H1 (cell line): ENCODE measurements at regions not wholly inside any gene's neighbourhood (a gene's known extent, or its start where the extent isn't known, plus 50 kb on each side); places are given as distances from the start of the nearest gene placed in this dataset.
A peak's percentile ranks its signal among the peaks of the same experiment; 100 is the strongest.
"Not testable (repeated sequence)": the region's sequence is repeated elsewhere in the genome, so short reads cannot be mapped to it uniquely, and the experiment has no call there.

ENCODE experiments used
- CTCF ChIA-PET: fragments of 300-600 bp; sonication (Branson Sonifier 250); formaldehyde crosslinking; loops from one replicate; lab custom pipeline; 2021; ENCODE audit not compliant: partially characterized antibody; lab: Charles Lee
- POLR2A ChIA-PET: fragments of 300-600 bp; sonication (Branson Sonifier 250); formaldehyde crosslinking; loops from one replicate; lab custom pipeline; 2021; ENCODE audit warnings: inconsistent platforms; ENCODE audit not compliant: partially characterized antibody; lab: Charles Lee
- DNase-seq, 2 experiments: peaks; one replicate each; pipeline versions ENCODE4 v3.0.0 to v3.0.0-alpha.2; 2010 to 2022; ENCODE audit warnings: low spot score in 2 of 2, low read depth in 1 of 2, mixed read lengths in 1 of 2
- FAIRE-seq: peaks from 2 replicates; lab custom pipeline; 2011; peaks lifted over from hg19 to GRCh38; lab: Jason Lieb, UNC
- H2AFZ ChIP-seq: 2 replicates; pipeline ENCODE4 v1.8.1; 2012; ENCODE audit warnings: low read length, inconsistent platforms
- H2AK5ac ChIP-seq: 2 replicates; pipeline ENCODE4 v1.6.1; 2013; ENCODE audit warnings: low read depth, low read length
- H2BK120ac ChIP-seq: replicated peaks from 2 replicates; pipeline ENCODE3; 2013; ENCODE audit warnings: low read depth, low read length, inconsistent platforms
- H2BK12ac ChIP-seq: 2 replicates; pipeline ENCODE4 v1.6.1; 2013; ENCODE audit warnings: low read depth, low read length
- H2BK15ac ChIP-seq: 2 replicates; pipeline ENCODE4 v1.6.1; 2013; ENCODE audit warnings: low read length
- H2BK20ac ChIP-seq: 2 replicates; pipeline ENCODE4 v1.6.1; 2013; ENCODE audit warnings: low read length
- H2BK5ac ChIP-seq: 2 replicates; pipeline ENCODE4 v1.6.1; 2013; ENCODE audit warnings: low read depth, low read length
- H3K14ac ChIP-seq: 2 replicates; pipeline ENCODE4 v1.6.1; 2013; ENCODE audit warnings: inconsistent platforms; ENCODE audit not compliant: insufficient read length
- H3K18ac ChIP-seq: 2 replicates; pipeline ENCODE4 v1.6.1; 2013; ENCODE audit warnings: low read length; ENCODE audit errors: extremely low read depth
- H3K23ac ChIP-seq: 2 replicates; pipeline ENCODE4 v1.6.1; 2013; ENCODE audit warnings: inconsistent platforms; ENCODE audit not compliant: insufficient read length
- H3K23me2 ChIP-seq: 2 replicates; pipeline ENCODE4 v1.6.1; 2013; ENCODE audit warnings: low read depth, low read length
- H3K27ac ChIP-seq: 2 replicates; pipeline ENCODE4 v1.6.1; 2011; ENCODE audit warnings: low read depth, low read length, inconsistent platforms
- H3K27me3 ChIP-seq, 4 experiments: replicated peaks in 1 of 4; 1 replicate in 1 of 4; 2 replicates in 3 of 4; pipeline versions ENCODE4 v1.6.1 to v1.8.1; 2011 to 2013; ENCODE audit warnings: low read length in 3 of 4, mild to moderate bottlenecking in 3 of 4, inconsistent platforms in 2 of 4, mixed read lengths in 2 of 4, moderate library complexity in 1 of 4; ENCODE audit not compliant: control insufficient read depth in 3 of 4, insufficient read depth in 3 of 4; ENCODE audit errors: extremely low read depth in 1 of 4
- H3K36me3 ChIP-seq, 4 experiments: 2 replicates each; pipeline versions ENCODE4 v1.6.1 to v1.8.1; 2011 to 2013; ENCODE audit warnings: mild to moderate bottlenecking in 4 of 4, low read length in 3 of 4, moderate library complexity in 2 of 4, control low read depth in 1 of 4, inconsistent platforms in 1 of 4; ENCODE audit not compliant: insufficient read depth in 4 of 4, control insufficient read depth in 2 of 4
- H3K4ac ChIP-seq: replicated peaks from 2 replicates; pipeline ENCODE3; 2013; ENCODE audit warnings: low read length, low read depth, mixed read lengths, inconsistent platforms; ENCODE audit not compliant: insufficient read length
- H3K4me1 ChIP-seq, 4 experiments: replicated peaks in 1 of 4; 1 replicate in 1 of 4; 2 replicates in 3 of 4; pipeline versions ENCODE4 v1.6.1 to v1.8.1; 2011 to 2013; ENCODE audit warnings: low read length in 3 of 4, inconsistent platforms in 2 of 4, mixed read lengths in 1 of 4; ENCODE audit not compliant: insufficient read depth in 4 of 4, control insufficient read depth in 3 of 4
- H3K4me2 ChIP-seq, 2 experiments: 2 replicates each; pipeline versions ENCODE4 v1.6.1 to v1.8.1; 2011 to 2013; ENCODE audit warnings: low read depth in 2 of 2, low read length in 2 of 2, control low read depth in 1 of 2, inconsistent platforms in 1 of 2, mild to moderate bottlenecking in 1 of 2; ENCODE audit not compliant: insufficient read depth in 1 of 2
- H3K4me3 ChIP-seq, 4 experiments: fragments of 200-600, 300-600 bp in 1 of 4; sonication (generic), shearing (Covaris generic), sonication (Bioruptor Twin) in 1 of 4; 2 replicates each; pipeline versions ENCODE4 v1.5.1 to v1.8.1; 2011 to 2016; ENCODE audit warnings: low read length in 4 of 4, low read depth in 3 of 4, control low read depth in 2 of 4, inconsistent platforms in 2 of 4, mild to moderate bottlenecking in 2 of 4, mixed read lengths in 1 of 4, moderate library complexity in 1 of 4; ENCODE audit not compliant: insufficient read depth in 2 of 4; ENCODE audit errors: extremely low read depth in 1 of 4
- H3K56ac ChIP-seq: replicated peaks from 2 replicates; pipeline ENCODE3; 2013; ENCODE audit warnings: low read depth, mild to moderate bottlenecking, mixed read lengths, low read length, inconsistent platforms; ENCODE audit not compliant: insufficient read length
- H3K79me1 ChIP-seq: 2 replicates; pipeline ENCODE4 v1.6.1; 2013; ENCODE audit warnings: low read depth, low read length, control low read depth
- H3K79me2 ChIP-seq, 2 experiments: 2 replicates each; pipeline versions ENCODE4 v1.6.1 to v1.8.1; 2012 to 2013; ENCODE audit warnings: low read length in 2 of 2, mild to moderate bottlenecking in 2 of 2, inconsistent platforms in 1 of 2; ENCODE audit not compliant: insufficient read depth in 2 of 2, control insufficient read depth in 1 of 2
- H3K9ac ChIP-seq, 4 experiments: replicated peaks in 1 of 4; 1 replicate in 1 of 4; 2 replicates in 3 of 4; pipeline versions ENCODE4 v1.6.1 to v1.8.1; 2011 to 2013; ENCODE audit warnings: low read depth in 3 of 4, low read length in 3 of 4, control low read depth in 2 of 4, mild to moderate bottlenecking in 2 of 4, moderate library complexity in 2 of 4, inconsistent platforms in 1 of 4; ENCODE audit errors: extremely low read depth in 1 of 4
- H3K9me3 ChIP-seq, 2 experiments: 2 replicates each; pipeline versions ENCODE4 v1.6.1 to v1.8.1; 2012 to 2013; ENCODE audit warnings: mild to moderate bottlenecking in 2 of 2, moderate library complexity in 2 of 2, control low read depth in 1 of 2, inconsistent platforms in 1 of 2, low read depth in 1 of 2, low read length in 1 of 2, mixed read lengths in 1 of 2; ENCODE audit not compliant: insufficient read depth in 2 of 2
- H4K20me1 ChIP-seq, 2 experiments: replicated peaks in 1 of 2; 2 replicates each; pipeline versions ENCODE3 to v1.8.1; 2011 to 2013; ENCODE audit warnings: inconsistent platforms in 2 of 2, low read length in 2 of 2, mild to moderate bottlenecking in 1 of 2; ENCODE audit not compliant: insufficient read depth in 2 of 2, control insufficient read depth in 1 of 2
- H4K5ac ChIP-seq: 2 replicates; pipeline ENCODE4 v1.6.1; 2013; ENCODE audit warnings: low read length, low read depth, mixed read lengths, inconsistent platforms; ENCODE audit not compliant: insufficient read length
- H4K8ac ChIP-seq: 2 replicates; pipeline ENCODE4 v1.8.0; 2013; ENCODE audit warnings: mild to moderate bottlenecking, moderate library complexity, low read length, inconsistent platforms; ENCODE audit not compliant: insufficient read depth; ENCODE audit errors: extremely low read depth
- H4K91ac ChIP-seq: replicated peaks from 2 replicates; pipeline ENCODE3; 2013; ENCODE audit warnings: low read length, mixed read lengths, inconsistent platforms; ENCODE audit not compliant: insufficient read length
- YY1 ChIP-seq: IDR thresholded peaks from 2 replicates; pipeline ENCODE4 v1.6.1; 2011; ENCODE audit warnings: low read depth, mild to moderate bottlenecking, low read length
- WGBS, 2 experiments: shearing (Covaris generic) in 1 of 2; methylation state at CpG; one replicate each; pipeline versions ENCODE4 v1.1.6 to v1.1.7; 2013 to 2015; ENCODE audit warnings: low lambda C conversion rate in 2 of 2, mixed read lengths in 2 of 2, inconsistent platforms in 1 of 2, low coverage in 1 of 2, missing lambda C conversion rate in 1 of 2; ENCODE audit not compliant: insufficient replicate concordance in 2 of 2, insufficient coverage in 1 of 2, insufficient read length in 1 of 2; ENCODE audit errors: extremely low coverage in 1 of 2, missing lambda C conversion rate in 1 of 2; 5-methylcytosine and 5-hydroxymethylcytosine counted together

- H3K27ac ChIP-seq, H3K4me2 ChIP-seq: not testable (repeated sequence)
- H3K4me3 ChIP-seq = peak overlapping the region in 2 of 4 experiments; percentile 25 to 39; a peak in 2 of 8 replicates
These were observed 249.6 kb upstream of the VCX start for GRCh38 chrX:7593370-7593769.

More at GRCh38 chrX:7593370-7593769, 249.6 kb upstream of the VCX start:
- H4K5ac ChIP-seq, H2BK20ac ChIP-seq, H3K14ac ChIP-seq, H2AFZ ChIP-seq, H2AK5ac ChIP-seq, H3K36me3 ChIP-seq, H3K79me1 ChIP-seq, H3K23ac ChIP-seq, H3K9me3 ChIP-seq, H2BK12ac ChIP-seq, H3K4ac ChIP-seq, H2BK5ac ChIP-seq, H3K4me1 ChIP-seq, H4K20me1 ChIP-seq, H3K27me3 ChIP-seq, H3K79me2 ChIP-seq, H2BK15ac ChIP-seq, H4K91ac ChIP-seq, H3K18ac ChIP-seq, H4K8ac ChIP-seq, H3K56ac ChIP-seq, H2BK120ac ChIP-seq, CTCF ChIA-PET, FAIRE-seq, H3K9ac ChIP-seq, H3K23me2 ChIP-seq: not testable (repeated sequence)
- DNase-seq = peak in 1 of 2 experiments; percentile 46
- WGBS, 2 experiments = 63% methylated on average over 1 of the region's 28 CpGs; no CpG with 5 or more reads in 1 of the 2 experiments
- POLR2A ChIA-PET = interaction anchor here (0.6 kb wide), 1 partner anchor 490 kb away, joined by 4 read pairs; no protein-coding TSS in a partner anchor
- TF ChIP-seq YY1 = peak; percentile 56; the same call in 1 of the 2 replicates
